HL-60/S4 treated with retinoic acid at 250 ng/mL for 4 days and 3 days (cell line): ENCODE measurements at regions not wholly inside any gene's neighbourhood (a gene's known extent, or its start where the extent isn't known, plus 50 kb on each side); places are given as distances from the start of the nearest gene placed in this dataset.

Source experiments
- in situ Hi-C: fragments of 300-500 bp; cut with MboI; formaldehyde crosslinking; loops from 2 replicates; pipeline ENCODE4 v1.7.0; 2022; ENCODE audit warnings: low sequenced_read_pairs

GRCh38 chr2:59938181-59938580, 615.3 kb downstream of the BCL11A start:
- in situ Hi-C loops, result no loop called here

GRCh38 chr2:59936048-59936447, 617.4 kb downstream of the BCL11A start:
- in situ Hi-C loops, result no loop called here

GRCh38 chr2:59935005-59935404, 618.4 kb downstream of the BCL11A start:
- in situ Hi-C loops, result no loop called here

- in situ Hi-C loops, result no loop called here
These were observed 619.5 kb downstream of the BCL11A start for GRCh38 chr2:59933948-59934347.

- in situ Hi-C loops, result no loop called here
These were observed 621.1 kb downstream of the BCL11A start for GRCh38 chr2:59932341-59932740.

GRCh38 chr2:59930430-59930829, 623.0 kb downstream of the BCL11A start:
- in situ Hi-C loops, result no loop called here

GRCh38 chr2:59926731-59927130, 626.7 kb downstream of the BCL11A start:
- in situ Hi-C loops, result no loop called here

GRCh38 chr2:59925321-59925720, 628.1 kb downstream of the BCL11A start:
- in situ Hi-C loops, result no loop called here

GRCh38 chr2:59924346-59924745, 629.1 kb downstream of the BCL11A start:
- in situ Hi-C loops, result no loop called here

- in situ Hi-C loops, result no loop called here
These were observed 631.0 kb downstream of the BCL11A start for GRCh38 chr2:59922450-59922849.

- in situ Hi-C loops, result no loop called here
These were observed 631.7 kb downstream of the BCL11A start for GRCh38 chr2:59921743-59922142.

- in situ Hi-C loops, result no loop called here
These were observed 632.5 kb downstream of the BCL11A start for GRCh38 chr2:59920961-59921360.

GRCh38 chr2:59920307-59920706, 633.1 kb downstream of the BCL11A start:
- in situ Hi-C loops, result no loop called here

- in situ Hi-C loops, result no loop called here
These were observed 633.9 kb downstream of the BCL11A start for GRCh38 chr2:59919579-59919978.

- in situ Hi-C loops, result no loop called here
These were observed 641.4 kb downstream of the BCL11A start for GRCh38 chr2:59912042-59912441.

- in situ Hi-C loops, result no loop called here
These were observed 643.3 kb downstream of the BCL11A start for GRCh38 chr2:59910166-59910565.

- in situ Hi-C loops, result no loop called here
These were observed 644.3 kb downstream of the BCL11A start for GRCh38 chr2:59909147-59909546.

GRCh38 chr2:59905731-59906130, 647.7 kb downstream of the BCL11A start:
- in situ Hi-C loops, result no loop called here

GRCh38 chr2:59903994-59904544, 649.4 kb downstream of the BCL11A start:
- in situ Hi-C loops, result no loop called here

GRCh38 chr2:59900728-59901452, 652.6 kb downstream of the BCL11A start:
- in situ Hi-C loops, result no loop called here

GRCh38 chr2:59899692-59900091, 653.8 kb downstream of the BCL11A start:
- in situ Hi-C loops, result no loop called here

- in situ Hi-C loops, result no loop called here
These were observed 656.8 kb downstream of the BCL11A start for GRCh38 chr2:59896499-59897245.
